Sigmoid colon (tissue), 4 donors: ENCODE measurements at regions not wholly inside any gene's neighbourhood (a gene's known extent, or its start where the extent isn't known, plus 50 kb on each side); places are given as distances from the start of the nearest gene placed in this dataset.

Experiments used
- CTCF ChIP-seq, 4 experiments: fragments of 450-650 bp in 3 of 4; fragments of 200-600 bp in 1 of 4; IDR thresholded peaks; one replicate each; pipeline ENCODE4 v1.5.1; 2016 to 2019; ENCODE audit warnings: antibody characterized with exemption in 4 of 4, mild to moderate bottlenecking in 3 of 4, moderate library complexity in 2 of 4
- POLR2A ChIP-seq, 2 donors: fragments of 450-650 bp; IDR thresholded peaks; one replicate each; pipeline ENCODE4 v1.6.1; 2016; ENCODE audit warnings: antibody characterized with exemption in 2 of 2, mild to moderate bottlenecking in 2 of 2, moderate library complexity in 2 of 2
- POLR2AphosphoS5 ChIP-seq, 4 donors: sonication (generic); formaldehyde crosslinking; IDR thresholded peaks; one replicate each; pipeline ENCODE4 v1.6.1; 2017; ENCODE audit warnings: antibody characterized with exemption in 4 of 4

GRCh38 chr2:176544557-176544956 is 275.3 kb downstream of the MTX2 start:
- no peak for TF ChIP-seq POLR2A (IDR thresholded peaks at IDR 0.05)
- no peak for TF ChIP-seq CTCF (IDR thresholded peaks at IDR 0.05)
- no peak for TF ChIP-seq POLR2AphosphoS5 (IDR thresholded peaks at IDR 0.05)
